Natural killer cell (primary cell): ENCODE measurements at regions not wholly inside any gene's neighbourhood (a gene's known extent, or its start where the extent isn't known, plus 50 kb on each side); places are given as distances from the start of the nearest gene placed in this dataset.

Experiments
- ATAC-seq, 3 donors: fragments of 150-1000 bp in 2 of 3; fragments of 200-7000 bp in 1 of 3; cut with Tn5 transposase; 1 replicate in 1 of 3; 2 replicates in 2 of 3; pipeline ENCODE4 v1.10.0; 2021; ENCODE audit warnings: mild to moderate bottlenecking in 2 of 3, moderate library complexity in 2 of 3
- DNase-seq, 2 donors: peaks; one replicate each; pipeline versions ENCODE4 v3.0.0 to v3.0.0-alpha.2; 2013 to 2021; ENCODE audit warnings: mixed read lengths in 1 of 2
- H3K27ac ChIP-seq: one replicate; pipeline ENCODE4 v1.5.1; 2013; ENCODE audit warnings: mild to moderate bottlenecking, low read length
- H3K27me3 ChIP-seq: one replicate; pipeline ENCODE4 v1.6.1; 2013; ENCODE audit warnings: low read length; ENCODE audit not compliant: control insufficient read depth, insufficient read depth
- H3K36me3 ChIP-seq: one replicate; pipeline ENCODE4 v1.6.1; 2013; ENCODE audit warnings: low read length; ENCODE audit not compliant: control insufficient read depth, insufficient read depth
- H3K4me1 ChIP-seq: one replicate; pipeline ENCODE4 v1.6.1; 2013; ENCODE audit warnings: low read length; ENCODE audit not compliant: control insufficient read depth, insufficient read depth
- H3K4me3 ChIP-seq: one replicate; pipeline ENCODE4 v1.5.1; 2013; ENCODE audit warnings: low read length
- H3K9me3 ChIP-seq: one replicate; pipeline ENCODE4 v1.6.1; 2013; ENCODE audit warnings: low read length; ENCODE audit not compliant: control insufficient read depth, insufficient read depth
- H3K27ac Mint-ChIP-seq, 2 donors: one replicate each; pipeline ENCODE4 v1.8.0; 2022; ENCODE audit warnings: mild to moderate bottlenecking in 2 of 2, mixed read lengths in 2 of 2, moderate library complexity in 1 of 2
- H3K27me3 Mint-ChIP-seq, 2 donors: one replicate each; pipeline ENCODE4 v1.8.0; 2022; ENCODE audit warnings: low read depth in 2 of 2, mixed read lengths in 2 of 2
- H3K36me3 Mint-ChIP-seq: one replicate; pipeline ENCODE4 v1.8.0; 2022; ENCODE audit warnings: mixed read lengths
- H3K4me1 Mint-ChIP-seq, 2 donors: one replicate each; pipeline ENCODE4 v1.8.0; 2022; ENCODE audit warnings: mixed read lengths in 2 of 2
- H3K4me3 Mint-ChIP-seq: one replicate; pipeline ENCODE4 v1.8.0; 2022; ENCODE audit warnings: mild to moderate bottlenecking, moderate library complexity, mixed read lengths
- H3K9me3 Mint-ChIP-seq, 2 donors: one replicate each; pipeline ENCODE4 v1.8.0; 2022; ENCODE audit warnings: mixed read lengths in 2 of 2
- WGBS: methylation state at CpG from one replicate; pipeline ENCODE4 v1.1.7; 2013; ENCODE audit warnings: missing lambda C conversion rate; ENCODE audit not compliant: insufficient coverage; 5-methylcytosine and 5-hydroxymethylcytosine counted together
- intact Hi-C: fragments of 100-400 bp; cut with micrococcal nuclease; formaldehyde crosslinking; loops from one replicate; pipeline ENCODE4 v1.14.2; 2022
- TF ChIP-seq, protein P1 (sequence below): fragments of 200-600 bp; IDR thresholded peaks from one replicate; pipeline ENCODE4 v1.8.0; 2022; ENCODE audit warnings: antibody characterized with exemption

DNA sequence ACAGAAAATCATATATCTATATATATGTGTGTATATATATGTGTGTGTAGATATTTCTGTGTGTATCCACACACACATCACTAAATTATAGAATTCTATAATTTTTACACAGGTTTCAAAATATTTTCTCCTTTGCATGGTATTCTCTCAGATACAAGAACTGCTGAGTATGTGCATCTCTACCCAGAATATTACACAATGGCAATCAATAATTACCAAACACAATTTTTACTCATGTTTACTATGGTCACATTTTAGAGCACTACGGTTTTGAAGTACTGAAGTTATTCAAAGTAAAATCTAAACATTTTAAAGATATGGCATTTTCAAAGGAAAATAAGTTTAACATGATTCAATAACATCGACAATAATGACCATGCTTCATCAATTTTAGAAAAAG is 258.5 kb downstream of the PAX3 start:
- DNase-seq, result no peak
- Histone ChIP-seq H3K9me3 (no peaks in the 10 kb centered on the region), H3K4me1 (no peaks in the 10 kb centered on the region), H3K36me3 (no peaks in the 10 kb centered on the region), H3K27me3 (no peaks in the 10 kb centered on the region), H3K27ac (no peak overlapping the region), H3K4me3 (no peak overlapping the region)
- Mint-ChIP-seq H3K27ac (no peak overlapping the region), H3K27me3 (no peaks in the 10 kb centered on the region), H3K4me1 (no peaks in the 10 kb centered on the region), H3K4me3 (no peak overlapping the region), H3K36me3 (no peaks in the 10 kb centered on the region), H3K9me3 (no peaks in the 10 kb centered on the region)
- intact Hi-C loops, result no loop called here
- ATAC-seq, result no peak
- TF ChIP-seq, protein P1, sequence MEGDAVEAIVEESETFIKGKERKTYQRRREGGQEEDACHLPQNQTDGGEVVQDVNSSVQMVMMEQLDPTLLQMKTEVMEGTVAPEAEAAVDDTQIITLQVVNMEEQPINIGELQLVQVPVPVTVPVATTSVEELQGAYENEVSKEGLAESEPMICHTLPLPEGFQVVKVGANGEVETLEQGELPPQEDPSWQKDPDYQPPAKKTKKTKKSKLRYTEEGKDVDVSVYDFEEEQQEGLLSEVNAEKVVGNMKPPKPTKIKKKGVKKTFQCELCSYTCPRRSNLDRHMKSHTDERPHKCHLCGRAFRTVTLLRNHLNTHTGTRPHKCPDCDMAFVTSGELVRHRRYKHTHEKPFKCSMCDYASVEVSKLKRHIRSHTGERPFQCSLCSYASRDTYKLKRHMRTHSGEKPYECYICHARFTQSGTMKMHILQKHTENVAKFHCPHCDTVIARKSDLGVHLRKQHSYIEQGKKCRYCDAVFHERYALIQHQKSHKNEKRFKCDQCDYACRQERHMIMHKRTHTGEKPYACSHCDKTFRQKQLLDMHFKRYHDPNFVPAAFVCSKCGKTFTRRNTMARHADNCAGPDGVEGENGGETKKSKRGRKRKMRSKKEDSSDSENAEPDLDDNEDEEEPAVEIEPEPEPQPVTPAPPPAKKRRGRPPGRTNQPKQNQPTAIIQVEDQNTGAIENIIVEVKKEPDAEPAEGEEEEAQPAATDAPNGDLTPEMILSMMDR, result no peak
- 100% methylated on average over 1 of the region's 2 CpGs for WGBS

GRCh38 chr2:222039821-222040220 is 259.0 kb downstream of the PAX3 start:
- ATAC-seq (no peak), DNase-seq (no peak)
- TF ChIP-seq, protein P1, result no peak
- Mint-ChIP-seq H3K4me1 (no peaks in the 10 kb centered on the region), H3K9me3 (no peaks in the 10 kb centered on the region), H3K27ac (no peak overlapping the region), H3K36me3 (no peaks in the 10 kb centered on the region), H3K4me3 (no peak overlapping the region), H3K27me3 (no peaks in the 10 kb centered on the region)
- Histone ChIP-seq H3K27me3 (no peaks in the 10 kb centered on the region), H3K4me1 (no peaks in the 10 kb centered on the region), H3K9me3 (no peaks in the 10 kb centered on the region), H3K27ac (no peak overlapping the region), H3K36me3 (no peaks in the 10 kb centered on the region), H3K4me3 (no peak overlapping the region)
- intact Hi-C loops, result no loop called here
- WGBS, result 70% methylated on average over 3 of the region's 3 CpGs

DNA sequence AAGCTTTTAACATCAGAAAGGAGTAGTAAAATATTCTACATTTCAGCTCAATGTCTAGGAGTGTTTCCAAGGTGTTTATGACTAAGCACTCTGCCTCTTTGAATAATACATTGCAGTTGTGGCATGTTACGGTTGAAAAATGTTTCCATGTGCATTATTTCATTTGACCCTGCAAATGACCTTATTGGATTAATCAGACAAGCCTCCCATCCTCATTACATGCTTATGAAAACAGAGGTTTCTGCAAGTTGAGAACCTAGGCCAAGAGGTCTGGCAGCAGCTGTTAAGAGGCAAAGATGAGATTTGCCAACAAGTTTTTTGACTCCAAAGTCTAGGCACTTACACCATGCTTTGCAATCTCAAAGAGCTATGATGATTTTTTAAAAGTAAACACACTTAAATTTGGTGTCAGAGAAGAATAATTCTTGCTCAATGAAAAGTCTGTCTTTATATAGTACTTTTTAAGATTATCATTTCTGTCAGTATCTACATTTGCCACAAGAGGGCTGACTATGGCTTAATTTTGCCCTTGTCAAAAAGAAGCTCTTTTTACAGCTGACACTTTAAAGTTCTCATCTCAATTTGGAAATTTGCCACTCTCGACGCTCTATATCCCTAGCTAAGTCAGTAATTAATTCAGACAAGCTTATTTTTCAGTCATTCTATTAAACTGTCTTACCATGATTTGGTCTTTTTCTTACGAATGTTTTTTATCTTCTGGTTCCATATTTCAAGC is 260.6 kb downstream of the PAX3 start:
- Histone ChIP-seq H3K36me3 (no peaks in the 10 kb centered on the region), H3K4me3 (no peak overlapping the region), H3K4me1 (no peaks in the 10 kb centered on the region), H3K27ac (no peak overlapping the region), H3K9me3 (no peaks in the 10 kb centered on the region), H3K27me3 (no peaks in the 10 kb centered on the region)
- intact Hi-C loops, result no loop called here
- ATAC-seq (no peak), DNase-seq (no peak)
- 48% methylated on average over 3 of the region's 4 CpGs for WGBS
- TF ChIP-seq, protein P1, result no peak
- H3K9me3 Mint-ChIP-seq, result no peaks in the 10 kb centered on the region
- H3K4me3 Mint-ChIP-seq, result no peak overlapping the region
- no peak overlapping the region for H3K27ac Mint-ChIP-seq
- no peaks in the 10 kb centered on the region for H3K4me1 Mint-ChIP-seq
- no peaks in the 10 kb centered on the region for H3K27me3 Mint-ChIP-seq
- H3K36me3 Mint-ChIP-seq, result no peaks in the 10 kb centered on the region

GRCh38 chr2:222037211-222037610 is 261.6 kb downstream of the PAX3 start:
- no peak overlapping the region for H3K27ac Mint-ChIP-seq
- intact Hi-C loops, result no loop called here

More at GRCh38 chr2:222037211-222037610, 261.6 kb downstream of the PAX3 start:
- 72% methylated on average over 3 of the region's 3 CpGs for WGBS
- no peaks in the 10 kb centered on the region for H3K27me3 Mint-ChIP-seq
- DNase-seq (no peak), ATAC-seq (no peak)
- H3K27me3 ChIP-seq, result no peaks in the 10 kb centered on the region
- no peaks in the 10 kb centered on the region for H3K36me3 Mint-ChIP-seq
- H3K9me3 ChIP-seq, result no peaks in the 10 kb centered on the region
- H3K4me3 ChIP-seq, result no peak overlapping the region
- H3K9me3 Mint-ChIP-seq, result no peaks in the 10 kb centered on the region
- H3K4me1 Mint-ChIP-seq, result no peaks in the 10 kb centered on the region
- H3K27ac ChIP-seq, result no peak overlapping the region
- no peaks in the 10 kb centered on the region for H3K4me1 ChIP-seq
- H3K4me3 Mint-ChIP-seq, result no peak overlapping the region
- TF ChIP-seq, protein P1, result no peak
- no peaks in the 10 kb centered on the region for H3K36me3 ChIP-seq
